M059J (cell line): ENCODE measurements at regions not wholly inside any gene's neighbourhood (a gene's known extent, or its start where the extent isn't known, plus 50 kb on each side); places are given as distances from the start of the nearest gene placed in this dataset.
A peak's percentile ranks its signal among the peaks of the same experiment; 100 is the strongest.

Experiments used
- DNase-seq: peaks from one replicate; pipeline ENCODE4 v3.0.0-alpha.2; 2012; ENCODE audit warnings: low read depth

DNA sequence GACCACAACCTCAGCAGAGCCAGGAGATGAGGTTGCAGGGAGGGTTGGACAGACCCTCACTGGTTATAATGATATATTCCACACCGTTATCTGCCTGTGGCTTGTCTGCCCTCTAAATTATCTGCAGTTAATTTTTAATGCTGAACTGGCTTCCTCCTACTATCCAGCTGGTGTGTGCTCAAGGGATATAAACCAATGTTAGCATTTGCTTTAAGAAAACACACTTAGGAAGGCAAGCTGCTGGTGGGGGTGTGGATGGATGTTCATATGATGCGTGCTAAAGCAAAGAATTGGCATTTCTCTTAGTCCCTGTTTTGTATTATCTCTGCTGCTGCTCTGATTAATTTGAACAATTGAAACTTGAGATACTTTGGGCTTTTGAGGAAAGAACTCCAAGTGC lies 132.2 kb upstream of the NPVF start:
- DNase-seq: no peak

DNA sequence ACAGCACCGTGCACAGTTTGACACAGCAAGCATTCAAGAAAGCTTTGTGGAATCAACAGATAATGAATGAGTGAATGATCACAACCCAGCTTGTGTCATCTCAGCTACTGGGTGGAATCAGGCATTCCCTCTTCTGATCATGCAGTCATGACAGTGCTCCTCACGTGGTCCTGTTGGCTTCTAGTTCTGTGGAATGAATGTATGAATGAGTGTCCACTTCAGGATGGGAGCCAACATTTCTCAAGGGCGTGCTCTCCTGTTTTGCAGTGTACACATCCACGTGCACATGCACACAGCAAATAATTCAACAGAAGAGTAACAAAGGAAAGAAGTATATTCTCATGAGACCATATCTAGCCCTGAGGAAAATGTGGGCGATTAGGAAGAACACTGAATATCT lies 133.1 kb upstream of the NPVF start:
- DNase-seq: no peak

DNA sequence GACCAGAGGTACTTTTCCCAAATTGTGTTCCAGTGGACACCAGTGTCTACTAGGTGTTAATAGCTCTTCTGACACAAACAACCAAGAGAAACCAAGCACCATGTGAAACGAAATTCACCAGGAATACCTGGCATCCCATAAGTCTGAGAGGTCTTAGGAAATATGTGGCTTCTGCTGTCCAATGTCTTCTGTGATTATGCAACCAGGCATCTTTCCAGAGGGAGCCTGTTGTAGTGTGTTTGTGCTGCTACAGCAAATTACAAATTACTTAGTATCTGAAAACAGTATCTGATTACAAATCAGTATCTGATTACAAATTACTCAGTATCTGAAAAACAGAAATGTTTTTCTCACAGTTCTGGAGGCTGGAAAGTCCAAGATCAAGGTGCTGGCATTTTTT lies 133.6 kb upstream of the NPVF start:
- peak; percentile 8 for DNase-seq

DNA sequence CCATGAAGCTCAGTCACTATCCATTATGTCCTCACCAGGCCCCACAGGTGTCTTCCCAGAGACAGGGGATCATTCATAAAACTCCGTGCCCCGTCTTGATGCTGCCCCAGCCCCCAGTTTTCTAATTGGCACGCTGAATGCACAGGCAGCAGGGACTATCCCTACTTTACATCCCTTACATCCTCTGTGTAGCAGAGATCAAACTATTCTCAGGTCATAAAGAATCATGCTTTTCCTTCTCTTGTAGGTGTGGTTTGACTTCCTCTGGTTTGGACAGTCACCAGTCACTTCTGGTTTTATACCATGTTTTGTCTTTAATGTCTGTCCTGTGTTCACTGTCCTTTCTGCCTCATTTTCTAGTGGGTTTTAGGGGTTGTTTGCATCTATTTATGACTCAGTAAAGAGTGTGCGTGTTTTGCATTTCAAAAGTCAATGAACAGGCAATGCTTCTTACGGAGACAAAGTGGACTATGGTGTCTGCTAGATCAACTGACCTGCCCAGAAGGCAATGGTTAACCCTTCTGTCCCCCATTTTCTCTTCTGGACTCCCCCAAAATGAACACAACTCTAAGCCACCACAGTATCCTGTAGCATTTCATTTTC lies 140.4 kb upstream of the NPVF start:
- no peak for DNase-seq

DNA sequence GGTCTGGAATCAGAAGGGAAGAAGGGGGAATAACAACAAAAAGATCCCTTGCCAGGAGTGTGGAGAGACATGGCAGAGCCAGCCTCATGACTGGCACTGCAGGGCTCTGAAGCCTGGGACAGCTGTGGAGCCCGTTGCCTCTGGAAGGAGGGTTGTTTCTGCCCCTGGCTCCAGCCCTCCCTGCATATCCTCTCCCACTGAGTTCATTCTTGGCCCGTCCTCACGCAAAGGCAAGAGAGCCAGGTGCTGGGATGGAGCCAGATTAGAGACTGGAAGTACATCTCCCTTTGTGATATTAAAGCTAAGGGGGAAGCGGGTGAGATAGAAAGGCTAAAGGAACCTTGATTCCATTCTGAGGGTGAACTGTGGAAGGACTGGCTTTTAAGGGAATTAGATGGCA lies 141.5 kb upstream of the NPVF start:
- DNase-seq: no peak

DNA sequence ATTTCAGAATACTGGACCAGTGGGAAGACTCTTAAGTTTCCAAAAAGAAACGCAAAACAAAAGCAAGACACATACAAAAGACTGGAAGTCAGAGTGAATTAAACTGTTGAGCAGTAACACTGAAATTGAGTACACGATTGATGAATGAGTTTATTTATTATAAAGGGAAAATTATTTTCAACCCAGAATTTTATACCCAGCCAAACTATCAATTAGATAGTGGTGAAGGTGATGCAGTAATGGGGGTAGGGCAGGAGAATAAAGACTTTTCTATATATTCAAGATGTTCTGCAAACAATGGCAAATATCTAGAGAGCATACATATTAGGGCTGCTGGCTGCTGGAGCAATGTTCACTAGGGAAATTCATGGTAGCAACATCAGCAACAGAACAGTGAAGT lies 143.7 kb upstream of the NPVF start:
- no peak for DNase-seq

DNA sequence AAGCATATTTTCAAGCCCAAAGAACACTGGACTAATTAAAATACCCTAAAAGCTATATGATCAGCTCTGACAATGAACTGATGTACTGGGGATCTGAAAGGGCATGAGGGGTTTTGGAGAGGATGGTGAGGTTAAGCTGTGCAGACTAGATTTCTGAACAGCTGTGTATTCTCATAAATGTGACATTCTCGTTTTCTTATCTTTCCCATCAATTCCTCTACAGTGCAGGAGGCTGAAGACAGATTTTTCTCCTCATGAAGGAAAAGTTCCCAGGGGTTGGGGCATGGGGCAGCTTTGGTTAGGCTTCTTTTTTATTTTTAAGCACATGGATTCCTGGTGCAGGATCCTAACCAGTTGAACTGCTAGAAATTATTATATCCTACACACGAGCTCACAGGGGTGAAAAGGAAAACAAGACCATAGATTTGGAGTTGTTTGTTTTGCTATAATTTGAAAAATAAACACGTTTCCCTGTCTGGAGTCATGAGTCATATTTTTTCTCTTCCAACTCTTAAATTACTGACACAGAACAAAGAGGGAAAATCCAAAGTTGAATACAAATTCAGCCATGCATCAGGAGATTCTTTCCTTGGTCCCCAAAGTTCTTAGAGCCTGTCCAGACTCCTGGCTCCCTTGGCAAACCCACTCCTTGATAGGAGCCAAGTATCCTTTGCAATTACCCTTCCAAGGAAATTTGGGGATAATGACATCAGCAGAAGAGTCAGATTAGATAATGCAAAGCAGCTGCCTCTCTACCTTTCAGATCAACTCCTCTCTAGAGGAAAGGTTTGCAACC lies 147.7 kb upstream of the NPVF start:
- DNase-seq: peak; percentile 7

DNA sequence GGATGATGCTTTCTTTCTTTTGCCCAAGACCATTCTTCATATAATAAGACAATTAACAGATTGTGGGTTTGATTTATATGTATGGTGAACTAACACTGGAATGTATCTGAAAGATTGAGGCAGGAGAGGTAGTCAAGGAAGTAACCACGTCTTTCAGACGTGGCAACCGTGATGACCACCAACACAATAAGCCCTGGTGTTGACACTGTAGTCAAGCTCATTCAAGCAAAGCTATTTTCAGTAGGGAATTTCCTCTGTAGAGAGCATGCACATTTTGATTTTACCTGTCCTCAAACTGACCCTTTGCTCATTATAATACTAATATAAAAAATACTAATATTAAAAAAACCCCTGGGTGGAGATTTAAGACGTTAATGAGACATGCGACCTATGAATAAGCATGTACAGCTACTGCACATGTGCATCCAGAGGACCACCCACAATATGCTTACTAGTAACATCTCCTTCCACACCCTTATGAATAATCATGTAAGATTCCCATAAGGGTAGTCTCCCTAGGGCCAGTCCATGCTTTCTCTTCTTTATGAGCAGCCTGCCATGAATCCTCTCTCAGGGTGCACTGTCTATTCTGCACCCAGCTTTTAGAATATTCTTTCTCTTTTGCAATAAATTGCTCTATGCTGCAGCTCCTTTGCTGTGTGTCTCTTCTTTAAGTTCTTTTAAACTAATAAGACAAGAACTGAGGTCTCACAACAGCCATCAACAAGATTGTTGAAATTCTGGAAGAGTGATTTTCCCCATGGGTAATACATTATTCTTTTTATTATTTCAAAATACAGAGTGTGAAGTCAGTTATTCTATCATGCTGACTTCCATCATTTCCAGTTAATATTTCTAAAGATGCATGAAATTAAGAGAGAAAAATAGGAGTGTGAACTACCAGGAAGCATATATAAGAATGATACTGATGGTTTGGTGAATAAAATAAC lies 151.3 kb upstream of the NPVF start:
- DNase-seq: no peak

DNA sequence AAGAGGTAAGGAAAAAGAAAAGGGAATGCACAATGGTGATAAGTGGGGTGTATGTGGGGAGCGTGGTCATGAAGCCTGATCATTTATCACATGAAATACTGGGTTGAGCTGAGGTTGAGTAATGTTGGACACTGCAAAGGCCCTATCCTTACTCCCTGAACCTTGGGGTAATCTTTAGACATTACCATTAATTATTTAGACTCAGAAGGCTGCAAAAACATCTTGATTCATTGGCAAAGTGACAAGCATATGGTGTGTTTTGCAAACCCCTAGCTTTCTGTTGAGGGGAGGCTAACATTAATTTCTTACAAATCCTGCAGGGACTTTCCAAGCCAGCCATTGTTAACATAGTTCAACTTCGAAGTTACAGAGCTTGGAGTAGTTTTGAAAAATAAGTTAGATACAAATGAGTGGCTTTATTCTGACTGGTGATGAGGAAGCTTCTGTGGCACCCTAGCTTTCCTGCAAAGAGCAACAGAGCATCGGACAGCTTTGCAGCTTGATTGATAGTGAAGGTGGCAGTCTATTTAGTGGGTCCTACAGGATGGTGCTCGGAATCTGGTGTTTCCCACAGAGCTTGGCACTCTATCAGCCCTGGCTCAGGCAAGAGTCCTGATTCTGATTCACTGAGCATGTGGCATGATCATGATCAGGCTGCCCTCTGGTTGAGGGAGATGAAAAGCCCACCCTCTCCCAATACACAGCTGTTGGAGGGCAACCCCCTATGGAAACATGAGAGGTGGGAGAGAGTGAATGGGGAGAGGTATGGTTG lies 153.7 kb upstream of the NPVF start:
- DNase-seq: no peak

DNA sequence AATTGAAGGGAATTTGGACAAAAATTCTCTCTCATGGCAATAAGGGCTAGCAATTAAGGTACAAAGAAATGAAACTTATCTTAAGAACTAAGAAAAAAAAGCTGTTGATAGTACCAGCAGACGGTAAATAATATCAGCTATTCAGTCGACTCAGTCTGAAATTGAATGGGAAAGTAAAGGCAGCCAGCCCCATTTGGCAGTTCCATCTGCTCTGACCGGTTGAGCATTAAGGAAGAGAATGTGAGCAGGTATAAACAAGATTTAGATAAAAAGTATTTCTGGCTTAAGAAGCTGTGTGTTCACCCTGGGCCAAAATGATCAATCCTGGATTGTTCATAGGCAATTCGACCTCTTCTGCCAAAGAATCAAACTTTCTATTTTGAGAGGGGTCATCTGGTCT lies 154.6 kb upstream of the NPVF start:
- DNase-seq: no peak

DNA sequence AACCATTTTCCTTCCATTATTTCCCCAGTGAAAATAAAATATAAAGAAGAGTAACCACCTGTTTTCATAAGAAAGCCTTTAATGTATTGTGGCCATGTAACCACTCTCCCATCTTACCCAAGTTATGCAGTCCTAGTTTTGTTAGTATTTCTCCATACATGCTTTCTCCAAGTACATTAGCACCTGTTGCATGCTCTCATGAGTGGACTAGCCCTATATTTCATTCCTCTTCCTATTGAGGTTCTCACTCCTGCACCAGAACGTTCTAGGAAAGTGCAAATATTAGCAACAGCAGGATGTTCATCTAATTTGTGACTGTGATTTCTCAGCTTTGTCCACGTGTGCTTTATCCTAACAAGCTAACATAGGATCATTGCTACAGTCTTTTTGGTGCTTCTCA lies 155.1 kb upstream of the NPVF start:
- no peak for DNase-seq

DNA sequence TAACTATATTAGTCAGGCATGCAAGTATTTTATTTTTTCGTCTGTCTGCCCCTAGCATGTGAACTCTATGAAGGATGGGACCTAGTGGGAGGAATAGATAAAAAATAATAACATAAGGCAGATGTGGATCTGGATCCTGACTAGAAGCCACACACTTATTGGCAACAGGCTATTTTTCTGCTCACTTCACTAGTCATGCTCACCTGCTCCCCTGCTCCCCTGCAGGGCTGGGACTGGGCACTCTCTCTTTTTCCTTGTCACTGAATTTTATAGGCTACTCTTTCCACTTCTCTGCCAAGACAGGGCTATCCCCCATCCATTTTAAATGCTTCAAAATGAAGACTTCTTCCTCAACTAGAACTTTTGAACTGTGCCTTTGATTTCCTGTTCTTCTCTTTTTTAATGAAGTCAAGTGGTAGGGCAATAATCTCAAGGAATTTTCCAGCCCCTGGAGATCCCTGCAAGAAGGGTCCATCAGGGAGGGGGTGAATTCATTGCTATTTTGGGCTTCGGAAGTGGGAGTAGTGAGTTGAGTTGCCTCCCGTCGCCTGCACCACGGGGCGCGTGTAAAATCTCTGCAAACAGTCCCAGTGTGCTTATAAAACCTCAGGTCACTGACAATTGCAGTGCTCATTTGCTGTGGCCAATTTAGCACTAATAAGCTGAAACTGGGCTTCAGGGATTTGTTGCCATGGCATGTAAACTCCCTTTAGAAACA lies 156.7 kb upstream of the NPVF start:
- no peak for DNase-seq

DNA sequence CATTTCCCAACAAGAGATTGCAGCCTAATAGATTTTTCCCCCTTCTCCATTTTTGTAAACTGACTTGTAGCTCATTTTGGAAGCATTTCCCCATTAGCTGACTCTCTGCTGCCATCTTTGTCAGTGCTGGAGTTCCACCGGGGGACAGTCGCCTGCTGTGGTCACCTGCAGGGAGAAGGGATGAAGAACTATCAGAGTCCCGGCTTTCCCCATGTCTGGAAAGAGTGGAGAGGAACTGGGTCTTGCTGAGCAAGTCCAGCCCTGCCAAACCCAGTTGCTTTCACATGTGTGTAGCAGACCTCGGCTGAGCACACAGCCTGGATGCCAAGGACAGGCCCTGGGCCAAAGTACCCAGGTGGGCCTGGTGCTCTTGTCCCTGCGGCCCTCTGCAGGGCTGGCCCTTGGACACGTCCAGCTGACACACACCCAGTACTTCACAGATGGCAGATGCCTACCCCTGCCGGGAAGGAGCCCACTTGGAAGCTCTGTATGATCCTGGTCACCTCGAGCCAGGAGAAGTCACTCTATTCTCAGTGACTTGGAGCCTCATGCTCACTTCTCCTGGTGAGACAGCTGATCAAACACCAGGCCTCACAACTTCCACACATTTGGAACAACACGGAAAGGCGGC lies 157.3 kb upstream of the NPVF start:
- DNase-seq: no peak

DNA sequence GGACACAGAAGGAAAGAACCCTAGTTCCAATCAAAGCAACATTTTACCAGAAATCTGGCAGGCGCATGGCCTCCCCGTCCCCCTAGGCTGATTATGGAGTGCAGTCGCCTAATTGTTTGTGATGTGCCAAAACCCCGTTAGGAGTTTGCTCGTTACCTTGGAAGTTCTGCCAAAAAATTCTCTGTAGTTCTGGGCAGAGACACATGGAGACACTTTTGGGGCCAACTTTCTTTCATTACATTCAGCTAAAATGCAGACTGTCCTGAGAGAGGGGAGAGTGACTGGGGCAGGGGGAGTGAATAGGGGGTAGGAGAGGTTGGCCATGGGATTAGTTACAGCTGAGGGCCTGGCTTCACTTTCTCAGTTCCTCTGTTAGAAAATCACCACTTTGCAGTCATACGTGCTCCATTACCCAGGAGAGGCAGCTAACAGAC lies 158.0 kb upstream of the NPVF start:
- DNase-seq: no peak

DNA sequence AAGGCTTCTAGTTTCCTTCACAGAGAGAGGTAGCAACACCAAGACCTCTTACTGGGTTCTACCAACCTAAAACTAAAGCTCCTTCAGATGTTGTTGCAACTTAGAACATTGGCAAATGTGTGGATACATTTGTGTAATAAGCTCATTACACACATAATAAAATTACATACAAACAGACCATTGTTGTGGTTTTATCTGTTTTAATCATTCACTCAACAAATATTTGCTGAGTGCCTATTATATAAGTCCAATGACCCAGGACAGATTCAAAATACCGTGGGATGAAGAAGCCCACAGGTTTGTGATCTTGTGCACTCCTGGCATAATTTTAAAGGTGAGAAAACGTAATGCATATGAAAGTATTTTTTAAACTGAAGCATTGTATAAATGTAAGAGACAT lies 160.4 kb upstream of the NPVF start:
- no peak for DNase-seq

DNA sequence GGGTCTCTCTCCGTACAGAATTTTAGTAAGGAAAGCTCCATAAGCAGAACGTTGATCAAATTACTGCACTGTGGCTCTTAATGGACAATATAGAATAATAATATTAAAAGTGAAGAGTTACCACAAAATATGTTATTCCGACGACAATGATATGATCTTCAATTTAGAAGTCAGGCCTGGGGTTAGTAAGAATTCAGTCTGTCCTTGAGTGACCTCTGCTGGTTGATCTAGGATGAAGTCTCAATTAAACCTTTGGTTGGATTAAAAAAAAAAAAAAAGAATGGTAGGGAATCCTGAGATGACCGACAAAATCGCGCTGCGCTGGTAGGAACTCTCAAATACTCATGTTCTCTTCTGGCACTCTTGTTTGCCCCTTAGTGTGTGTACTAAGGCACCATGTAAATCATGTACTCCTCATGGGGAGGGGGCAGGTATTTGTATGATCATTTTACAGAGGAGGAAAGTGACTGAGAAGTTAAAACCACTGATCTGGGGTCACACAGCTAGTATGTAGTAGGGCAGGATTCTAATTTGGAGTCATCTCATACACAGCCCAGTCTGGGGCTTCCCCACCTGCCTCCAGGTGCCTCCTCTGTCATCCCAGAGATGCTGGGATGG lies 161.3 kb upstream of the NPVF start:
- DNase-seq: peak; percentile 66

DNA sequence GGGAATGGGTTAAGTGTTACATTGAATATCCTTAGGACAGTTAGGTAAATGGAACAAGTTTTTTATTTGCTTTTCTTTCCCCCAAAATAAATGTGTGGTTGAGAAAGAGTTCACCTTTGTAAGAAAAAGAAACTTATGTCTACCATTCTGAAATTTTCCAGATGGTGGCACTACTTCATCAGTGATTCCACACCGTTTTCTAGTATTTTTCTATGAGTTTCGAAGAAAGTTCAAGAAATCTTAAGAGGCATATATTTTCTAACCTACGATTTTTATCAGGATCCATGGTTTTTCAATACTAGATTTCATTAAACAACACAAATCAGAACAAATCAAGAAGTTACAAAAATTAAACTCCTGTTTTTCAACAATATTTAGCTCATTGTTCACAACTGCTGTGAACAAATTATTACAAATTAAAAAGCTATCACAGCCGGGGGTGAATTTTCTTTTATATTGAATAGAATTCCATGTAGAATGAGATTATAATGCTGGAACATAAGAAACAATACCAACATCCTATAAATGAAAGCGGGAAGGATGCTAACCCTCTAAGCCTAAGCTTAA lies 163.1 kb upstream of the NPVF start:
- DNase-seq: peak; percentile 26

DNA sequence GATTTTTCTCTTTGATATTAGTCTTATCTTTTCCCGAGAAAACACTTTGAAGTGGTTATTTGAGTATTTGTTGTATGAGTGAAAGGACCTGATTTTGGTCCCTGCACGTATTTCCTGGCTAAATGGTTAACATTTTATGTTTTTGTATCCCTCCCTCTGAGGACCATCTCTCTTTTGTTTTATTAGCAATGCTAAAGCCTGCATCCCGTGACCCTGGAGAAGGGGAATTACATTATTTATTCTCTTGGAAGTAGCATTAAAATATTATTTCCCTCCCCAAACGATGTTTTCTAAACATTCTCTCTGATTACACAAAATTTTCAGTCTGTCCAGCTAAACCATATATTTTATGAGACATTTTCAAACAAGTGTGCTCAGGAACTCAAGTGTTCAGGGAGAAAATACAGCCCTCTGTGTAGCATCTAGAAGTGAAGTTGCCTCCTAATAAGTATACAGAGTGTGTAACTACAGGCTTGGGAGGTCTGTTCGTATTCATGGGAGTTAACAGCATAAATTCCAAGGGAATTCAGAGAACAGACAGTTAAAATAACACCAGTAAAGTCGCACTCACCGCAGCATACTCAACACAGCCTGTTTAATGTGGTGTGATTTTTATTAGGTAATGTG lies 163.8 kb upstream of the NPVF start:
- DNase-seq: no peak

DNA sequence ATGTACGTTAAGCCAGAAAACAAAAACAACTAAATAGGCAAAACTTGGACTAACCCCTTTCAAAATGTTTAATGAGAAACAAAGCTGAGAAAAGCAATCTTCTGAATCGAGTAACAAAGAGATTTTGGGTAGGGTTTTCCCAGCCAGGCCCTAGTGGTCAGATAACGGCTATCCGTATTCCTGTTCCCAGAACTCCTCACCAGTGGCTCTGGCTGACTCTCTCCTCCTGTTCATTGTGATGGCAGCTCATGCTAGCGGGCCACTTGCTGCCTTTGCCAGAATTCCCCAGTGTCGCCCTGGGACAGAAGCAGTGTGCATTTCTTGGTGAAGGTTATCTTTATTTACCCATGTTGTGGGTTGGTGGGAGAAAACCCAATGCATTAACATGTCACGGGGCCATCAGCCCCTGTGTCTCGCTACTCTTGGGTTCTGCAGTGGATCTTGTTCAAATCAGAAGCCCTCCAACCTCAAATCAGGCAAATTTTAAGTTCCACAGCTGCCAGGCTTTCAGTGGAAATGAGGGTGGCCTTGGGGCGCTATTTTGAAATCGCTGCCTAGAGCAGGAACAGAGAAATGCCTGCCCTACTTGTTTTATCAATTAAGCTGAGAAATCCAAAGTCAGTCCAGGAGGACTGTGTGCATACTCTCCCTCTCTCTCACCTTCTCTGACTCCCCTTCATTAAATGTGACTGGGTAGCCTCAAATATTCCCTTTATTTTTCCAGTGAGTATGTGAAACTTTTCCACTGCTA lies 164.5 kb upstream of the NPVF start:
- peak; percentile 12 for DNase-seq
